ENCODE measurements at regions not wholly inside any gene's neighbourhood (a gene's known extent, or its start where the extent isn't known, plus 50 kb on each side); places are given as distances from the start of the nearest gene placed in this dataset.

GRCh38 chr1:213391445-213391844, 340.4 kb downstream of the RPS6KC1 start:
- no peak for TF ChIP-seq POLR2AphosphoS5 (IDR thresholded peaks at IDR 0.05)
- no peak for TF ChIP-seq CTCF (IDR thresholded peaks at IDR 0.05 in 8 of 11, conservative IDR thresholded peaks at IDR 0.05 in 3 of 11)
- TF ChIP-seq POLR2A (IDR thresholded peaks at IDR 0.05) = no peak
